PC-9 (cell line): ENCODE measurements at regions not wholly inside any gene's neighbourhood (a gene's known extent, or its start where the extent isn't known, plus 50 kb on each side); places are given as distances from the start of the nearest gene placed in this dataset.

ENCODE experiments used
- BruUV-seq: library from RNA; stranded (reverse); fragments of 400-500 nt; replicated peaks from 2 replicates; lab custom pipeline; 2021; lab: Mats Ljungman, UMichigan
- CTCF ChIA-PET: fragments of 300-600 bp; sonication (Branson Sonifier 250); formaldehyde crosslinking; loops from one replicate; lab custom pipeline; 2022; ENCODE audit warnings: antibody characterized with exemption; lab: Charles Lee
- POLR2A ChIA-PET: fragments of 300-600 bp; sonication (Branson Sonifier 250); formaldehyde crosslinking; loops from one replicate; lab custom pipeline; 2022; ENCODE audit warnings: antibody characterized with exemption; ENCODE audit not compliant: unreplicated experiment; lab: Charles Lee
- DNase-seq, 2 experiments: peaks; one replicate each; pipeline versions ENCODE4 v3.0.0 to v3.0.0-alpha.2; 2015 to 2022; ENCODE audit warnings: mixed read lengths in 1 of 2
- H2AFZ ChIP-seq: fragments of 200-600 bp; sonication (generic); 2 replicates; pipeline ENCODE4 v1.8.1; 2017; ENCODE audit warnings: antibody characterized with exemption
- H3F3A ChIP-seq: fragments of 200-600 bp; sonication (generic); 2 replicates; pipeline ENCODE4 v1.8.1; 2017; ENCODE audit warnings: antibody characterized with exemption, mild to moderate bottlenecking, low read depth; ENCODE audit not compliant: insufficient read depth
- H3K27ac ChIP-seq: fragments of 200-600 bp; sonication (generic); 2 replicates; pipeline ENCODE4 v1.6.1; 2016; ENCODE audit warnings: mixed run types
- H3K27me3 ChIP-seq: fragments of 200-600 bp; sonication (generic); 2 replicates; pipeline ENCODE4 v1.6.1; 2016; ENCODE audit warnings: low read depth, mixed run types; ENCODE audit not compliant: insufficient read depth
- H3K36me3 ChIP-seq: fragments of 200-600 bp; sonication (generic); 2 replicates; pipeline ENCODE4 v1.6.1; 2016; ENCODE audit warnings: low read depth, mixed run types
- H3K4me1 ChIP-seq: fragments of 200-600 bp; sonication (generic); replicated peaks from 2 replicates; pipeline ENCODE4 v1.6.1; 2016; ENCODE audit warnings: mixed run types; ENCODE audit not compliant: insufficient read depth
- H3K4me2 ChIP-seq: fragments of 200-600 bp; sonication (generic); 2 replicates; pipeline ENCODE4 v1.6.1; 2017; ENCODE audit warnings: mixed run types
- H3K4me3 ChIP-seq: fragments of 200-600 bp; sonication (generic); 2 replicates; pipeline ENCODE4 v1.6.1; 2016; ENCODE audit warnings: mixed run types
- H3K79me2 ChIP-seq: fragments of 200-600 bp; sonication (generic); 2 replicates; pipeline ENCODE4 v1.6.1; 2017; ENCODE audit warnings: low read depth, mixed run types
- H3K9me2 ChIP-seq: fragments of 200-600 bp; sonication (generic); 2 replicates; pipeline ENCODE4 v1.8.1; 2017; ENCODE audit warnings: mild to moderate bottlenecking; ENCODE audit not compliant: insufficient read depth
- H3K9me3 ChIP-seq: fragments of 200-600 bp; sonication (generic); 2 replicates; pipeline ENCODE4 v1.8.1; 2016; ENCODE audit warnings: low read depth; ENCODE audit not compliant: insufficient read depth
- H4K20me1 ChIP-seq: fragments of 200-600 bp; sonication (generic); 2 replicates; pipeline ENCODE4 v1.8.1; 2017; ENCODE audit not compliant: insufficient read depth
- CTCF ChIP-seq: fragments of 200-600 bp; sonication (generic); conservative IDR thresholded peaks from 2 replicates; pipeline ENCODE4 v1.6.1; 2017; ENCODE audit warnings: mixed run types, antibody characterized with exemption, mild to moderate bottlenecking, moderate library complexity
- EZH2 ChIP-seq: fragments of 200-600 bp; sonication (generic); IDR thresholded peaks from 2 replicates; pipeline ENCODE4 v1.8.0; 2017; ENCODE audit warnings: antibody characterized with exemption, low read depth
- intact Hi-C: fragments of 100-400 bp; cut with micrococcal nuclease; formaldehyde crosslinking; loops from one replicate; pipeline ENCODE4 v1.10.0; 2022; ENCODE audit not compliant: unreplicated experiment

GRCh38 chr5:28576022-28576421 is 1537.6 kb upstream of the CDH9 start:
- Histone ChIP-seq H3K27ac (no peak overlapping the region), H4K20me1 (no peaks in the 10 kb centered on the region), H3K4me2 (no peak overlapping the region), H3K27me3 (no peaks in the 10 kb centered on the region), H3K79me2 (no peaks in the 10 kb centered on the region), H3K36me3 (no peaks in the 10 kb centered on the region), H2AFZ (no peak overlapping the region), H3K4me1 (no peaks in the 10 kb centered on the region), H3F3A (no peaks in the 10 kb centered on the region), H3K9me2 (no peaks in the 10 kb centered on the region), H3K4me3 (no peak overlapping the region), H3K9me3 (no peaks in the 10 kb centered on the region)
- no TSS peak for BruUV-seq
- no peak for DNase-seq
- intact Hi-C loops: loop anchor here (2.0 kb wide), 1 partner anchor 103 kb away; no protein-coding TSS in a partner anchor
- CTCF ChIA-PET: interaction anchor here (0.5 to 0.7 kb wide), 3 partner anchors 103 to 966 kb away, joined by 3 to 7 read pairs (median 4); no protein-coding TSS in a partner anchor
- peak; percentile 36; the same call in 1 of the 2 replicates for TF ChIP-seq CTCF
- TF ChIP-seq EZH2: no peak
- POLR2A ChIA-PET: no interaction called here

GRCh38 chr5:28575368-28575767 is 1537.0 kb upstream of the CDH9 start:
- no peak for DNase-seq
- no peaks in the 10 kb centered on the region for H3K9me3 ChIP-seq
- H3K4me2 ChIP-seq: no peak overlapping the region
- no peaks in the 10 kb centered on the region for H3K4me1 ChIP-seq
- intact Hi-C loops: no loop called here
- H3K4me3 ChIP-seq: no peak overlapping the region
- ChIA-PET CTCF (interaction anchor here (0.5 to 0.7 kb wide), 2 partner anchors 102 to 622 kb away, joined by 3 to 4 read pairs; no protein-coding TSS in a partner anchor), POLR2A (no interaction called here)
- no peaks in the 10 kb centered on the region for H3K27me3 ChIP-seq
- no peaks in the 10 kb centered on the region for H3F3A ChIP-seq
- no TSS peak for BruUV-seq
- TF ChIP-seq EZH2 (no peak), CTCF (no peak)
- no peaks in the 10 kb centered on the region for H4K20me1 ChIP-seq
- H3K9me2 ChIP-seq: no peaks in the 10 kb centered on the region
- no peaks in the 10 kb centered on the region for H3K36me3 ChIP-seq
- no peak overlapping the region for H2AFZ ChIP-seq
- H3K79me2 ChIP-seq: no peaks in the 10 kb centered on the region
- no peak overlapping the region for H3K27ac ChIP-seq

- intact Hi-C loops: no loop called here
- CTCF ChIA-PET: no interaction called here
- POLR2A ChIA-PET: no interaction called here
Measured at GRCh38 chr5:28574606-28575005, 1536.2 kb upstream of the CDH9 start.

More at GRCh38 chr5:28574606-28575005, 1536.2 kb upstream of the CDH9 start:
- H3K9me2 ChIP-seq: no peaks in the 10 kb centered on the region
- no peak overlapping the region for H3K27ac ChIP-seq
- H2AFZ ChIP-seq: no peak overlapping the region
- no peak for DNase-seq
- H3K36me3 ChIP-seq: no peaks in the 10 kb centered on the region
- no peaks in the 10 kb centered on the region for H4K20me1 ChIP-seq
- TF ChIP-seq EZH2: no peak
- no peak for TF ChIP-seq CTCF
- H3K79me2 ChIP-seq: no peaks in the 10 kb centered on the region
- no peaks in the 10 kb centered on the region for H3F3A ChIP-seq
- no peaks in the 10 kb centered on the region for H3K9me3 ChIP-seq
- H3K27me3 ChIP-seq: no peaks in the 10 kb centered on the region
- H3K4me3 ChIP-seq: no peak overlapping the region
- BruUV-seq: no TSS peak
- H3K4me1 ChIP-seq: no peaks in the 10 kb centered on the region
- no peak overlapping the region for H3K4me2 ChIP-seq
